Aorta (tissue), 5 donors: ENCODE measurements at regions not wholly inside any gene's neighbourhood (a gene's known extent, or its start where the extent isn't known, plus 50 kb on each side); places are given as distances from the start of the nearest gene placed in this dataset.

Experiments used
- ATAC-seq: fragments of 200-7000 bp; cut with Tn5 transposase; one replicate; pipeline ENCODE4 v1.9.1; 2022; ENCODE audit warnings: moderate library complexity; ENCODE audit not compliant: low FRiP score
- DNase-seq, 2 donors: peaks; one replicate each; pipeline ENCODE4 v3.0.0-alpha.2; 2020
- H3K27ac ChIP-seq, 2 donors: one replicate each; pipeline ENCODE4 v1.5.1; 2013; ENCODE audit warnings: low read length in 2 of 2, mild to moderate bottlenecking in 2 of 2, moderate library complexity in 2 of 2, control low read depth in 1 of 2, inconsistent platforms in 1 of 2, low read depth in 1 of 2
- H3K27me3 ChIP-seq, 2 donors: one replicate each; pipeline ENCODE4 v1.6.1; 2013; ENCODE audit warnings: control low read depth in 1 of 2, low read length in 1 of 2, mild to moderate bottlenecking in 1 of 2, moderate library complexity in 1 of 2; ENCODE audit not compliant: insufficient read depth in 2 of 2, control insufficient read depth in 1 of 2
- H3K36me3 ChIP-seq, 2 donors: one replicate each; pipeline ENCODE4 v1.6.1; 2013; ENCODE audit warnings: control low read depth in 1 of 2, low read length in 1 of 2, mild to moderate bottlenecking in 1 of 2; ENCODE audit not compliant: insufficient read depth in 2 of 2, control insufficient read depth in 1 of 2
- H3K4me1 ChIP-seq, 2 donors: one replicate each; pipeline ENCODE4 v1.6.1; 2013; ENCODE audit warnings: low read length in 2 of 2, control low read depth in 1 of 2, mild to moderate bottlenecking in 1 of 2, moderate library complexity in 1 of 2; ENCODE audit not compliant: insufficient read depth in 2 of 2, control insufficient read depth in 1 of 2
- H3K4me3 ChIP-seq, 2 donors: one replicate each; pipeline ENCODE4 v1.5.1; 2013; ENCODE audit warnings: low read length in 2 of 2, control low read depth in 1 of 2, mild to moderate bottlenecking in 1 of 2
- H3K9me3 ChIP-seq: one replicate; pipeline ENCODE4 v1.6.1; 2013; ENCODE audit warnings: mild to moderate bottlenecking, low read length; ENCODE audit not compliant: control insufficient read depth
- WGBS, 2 donors: extraction: QIAGEN DNeasy Blood & Tissue Kit; methylation state at CpG; one replicate each; pipeline ENCODE4 v1.1.7; 2013; 5-methylcytosine and 5-hydroxymethylcytosine counted together
- intact Hi-C, 2 donors: fragments of 100-400 bp; cut with DNase I; formaldehyde crosslinking; loops; one replicate each; pipeline versions ENCODE4 v1.14.2 to v1.15.0; 2022
- donor health status: healthy with polysubstance abuse.
- donor health status: Bipolar disorder and iron deficiency.
- donor health status: DM: no; HTN: no; CAD: no.
- donor health status: DM: no; HTN: no; CAD: no.
- donor health status: DM: yes; HTN: yes; CAD: no.

GRCh38 chr1:218592688-218593087 is 247.6 kb downstream of the TGFB2 start:
- H3K27me3 ChIP-seq: no peaks in the 10 kb centered on the region
- intact Hi-C loops: no loop called here
- H3K4me1 ChIP-seq: peaks cover 0 to 2% of the 10 kb centered on the region in 2 donors
- H3K9me3 ChIP-seq: no peaks in the 10 kb centered on the region
- H3K4me3 ChIP-seq: no peak overlapping the region
- H3K27ac ChIP-seq: no peak overlapping the region
- no peaks in the 10 kb centered on the region for H3K36me3 ChIP-seq
- DNase-seq: no peak
- 16% methylated on average over 2 of the region's 2 CpGs for WGBS, 2 donors
- no peak for ATAC-seq

- H3K4me3 ChIP-seq: no peak overlapping the region
- intact Hi-C loops: no loop called here
- WGBS, 2 donors: 95 to 96% methylated on average over 3 of the region's 3 CpGs
- H3K36me3 ChIP-seq: no peaks in the 10 kb centered on the region
- H3K27ac ChIP-seq: no peak overlapping the region
- DNase-seq: no peak
- no peaks in the 10 kb centered on the region for H3K4me1 ChIP-seq
- H3K27me3 ChIP-seq: no peaks in the 10 kb centered on the region
- H3K9me3 ChIP-seq: no peaks in the 10 kb centered on the region
- no peak for ATAC-seq
These were observed 255.8 kb downstream of the TGFB2 start for GRCh38 chr1:218600968-218601367.

- Histone ChIP-seq H3K4me3 (no peak overlapping the region), H3K9me3 (peaks cover 2% of the 10 kb centered on the region), H3K27ac (no peak overlapping the region), H3K36me3 (no peaks in the 10 kb centered on the region), H3K27me3 (no peaks in the 10 kb centered on the region), H3K4me1 (no peaks in the 10 kb centered on the region)
- no peak for DNase-seq
- 98 to 100% methylated on average over 1 of the region's 1 CpG for WGBS, 2 donors
- intact Hi-C loops: no loop called here
- ATAC-seq: no peak
These were observed 259.1 kb downstream of the TGFB2 start for GRCh38 chr1:218604217-218604616.

DNA sequence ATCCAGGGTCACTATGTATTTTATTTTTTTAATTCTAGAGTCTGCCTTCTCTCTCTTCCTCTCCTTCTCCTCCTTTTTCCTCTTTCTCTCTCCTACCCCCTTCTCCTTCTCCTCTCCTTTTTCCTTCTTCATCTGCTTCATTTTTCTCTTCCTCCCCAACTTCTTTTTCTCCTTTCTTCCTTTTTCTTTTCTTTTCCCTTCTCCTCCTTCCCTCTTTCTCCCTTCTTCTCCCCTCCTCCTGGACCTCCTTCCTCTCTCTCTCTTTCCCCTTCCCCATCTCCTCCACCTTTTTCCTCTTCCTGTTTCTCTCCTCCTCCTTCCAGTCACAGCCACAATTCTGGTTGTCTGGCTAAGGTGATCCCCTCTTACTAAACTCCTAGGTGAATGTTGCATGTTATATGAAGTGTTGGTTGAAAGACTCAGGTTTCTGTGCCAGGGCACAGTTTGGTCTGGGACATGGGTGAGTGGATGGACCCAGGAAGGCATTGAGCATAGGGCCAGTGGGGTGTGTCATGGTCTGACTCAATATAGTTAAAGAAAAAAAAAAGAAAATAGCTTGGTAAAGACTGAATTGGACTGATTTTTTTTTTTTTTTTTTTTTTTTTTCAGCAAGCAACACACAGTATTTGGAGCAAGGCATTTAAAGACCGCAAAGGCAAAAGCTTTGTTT is 266.9 kb downstream of the TGFB2 start:
- H3K9me3 ChIP-seq: peaks cover 2% of the 10 kb centered on the region
- no peaks in the 10 kb centered on the region for H3K4me1 ChIP-seq
- DNase-seq: no peak
- no peak for ATAC-seq
- 100% methylated on average over 1 of the region's 1 CpG for WGBS, 2 donors
- no peaks in the 10 kb centered on the region for H3K27me3 ChIP-seq
- no peaks in the 10 kb centered on the region for H3K36me3 ChIP-seq
- no peak overlapping the region for H3K27ac ChIP-seq
- no peak overlapping the region for H3K4me3 ChIP-seq
- intact Hi-C loops: no loop called here

DNA sequence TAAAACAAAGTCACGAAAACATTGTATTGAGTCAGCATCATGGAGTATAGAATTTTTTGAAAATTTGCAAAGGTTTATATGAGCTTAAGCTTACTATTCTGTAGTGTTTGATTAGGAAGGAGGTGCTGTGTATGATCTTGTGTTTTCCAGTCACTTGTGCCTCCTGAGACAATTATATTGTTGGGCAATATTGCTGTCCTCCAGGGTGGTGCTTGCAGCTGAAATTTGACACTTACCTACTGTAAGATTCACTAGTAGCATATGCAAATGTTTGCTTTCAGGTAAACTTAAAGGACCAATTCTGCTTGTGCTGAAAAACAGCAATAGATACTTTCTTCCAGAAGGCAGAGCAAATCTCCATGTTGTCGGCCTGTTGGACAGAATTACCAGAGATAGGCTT is 268.0 kb downstream of the TGFB2 start:
- Histone ChIP-seq H3K4me1 (no peaks in the 10 kb centered on the region), H3K27me3 (no peaks in the 10 kb centered on the region), H3K9me3 (no peaks in the 10 kb centered on the region), H3K27ac (no peak overlapping the region), H3K36me3 (no peaks in the 10 kb centered on the region), H3K4me3 (no peak overlapping the region)
- WGBS, 2 donors: 94% methylated on average over 2 of the region's 2 CpGs
- DNase-seq (no peak), ATAC-seq (no peak)
- intact Hi-C loops: no loop called here

- Histone ChIP-seq H3K9me3 (no peaks in the 10 kb centered on the region), H3K4me1 (no peaks in the 10 kb centered on the region), H3K27ac (no peak overlapping the region), H3K36me3 (no peaks in the 10 kb centered on the region), H3K27me3 (no peaks in the 10 kb centered on the region), H3K4me3 (no peak overlapping the region)
- intact Hi-C loops: no loop called here
- 96 to 100% methylated on average over 2 of the region's 2 CpGs for WGBS, 2 donors
- ATAC-seq (no peak), DNase-seq (no peak)
These were observed 268.9 kb downstream of the TGFB2 start for GRCh38 chr1:218614031-218614430.

- 19 to 52% methylated on average over 1 of the region's 1 CpG for WGBS, 2 donors
- ATAC-seq: no peak
These were observed 271.5 kb downstream of the TGFB2 start for GRCh38 chr1:218616681-218617080.

GRCh38 chr1:218617986-218618385 is 272.9 kb downstream of the TGFB2 start:
- ATAC-seq: no peak
- Histone ChIP-seq H3K9me3 (no peaks in the 10 kb centered on the region), H3K4me3 (no peak overlapping the region), H3K36me3 (no peaks in the 10 kb centered on the region), H3K4me1 (no peaks in the 10 kb centered on the region), H3K27me3 (no peaks in the 10 kb centered on the region), H3K27ac (no peak overlapping the region)
- DNase-seq: no peak
- intact Hi-C loops: no loop called here

More at GRCh38 chr1:218616681-218617080, 271.5 kb downstream of the TGFB2 start:
- Histone ChIP-seq H3K4me3 (no peak overlapping the region), H3K27ac (no peak overlapping the region), H3K9me3 (no peaks in the 10 kb centered on the region), H3K36me3 (no peaks in the 10 kb centered on the region), H3K4me1 (no peaks in the 10 kb centered on the region), H3K27me3 (no peaks in the 10 kb centered on the region)
- DNase-seq: no peak
- intact Hi-C loops: no loop called here

DNA sequence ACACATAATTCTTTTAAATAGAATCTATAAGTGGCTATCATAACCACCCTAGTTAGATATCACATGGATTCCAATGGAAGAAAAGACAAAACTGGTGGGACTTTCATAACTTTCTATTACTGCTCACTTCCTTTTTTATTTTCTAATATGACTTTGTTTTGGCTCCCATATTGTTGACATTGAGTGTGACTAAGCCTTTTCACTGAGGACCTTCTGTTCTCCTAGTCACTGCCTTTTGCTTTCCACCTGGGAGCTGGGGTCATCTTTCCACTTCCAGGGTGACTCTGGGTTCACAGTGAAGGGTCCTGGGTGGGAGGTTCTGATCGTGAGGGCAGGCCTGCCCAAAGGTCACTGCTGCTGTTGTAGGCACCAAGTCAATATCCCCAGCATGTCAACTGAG is 275.8 kb downstream of the TGFB2 start:
- H3K27ac ChIP-seq: peak overlapping the region in 1 of 2 donors; percentile 3
- 15 to 35% methylated on average over 1 of the region's 1 CpG for WGBS, 2 donors
- ATAC-seq: no peak

More for the DNA sequence above, 275.8 kb downstream of the TGFB2 start:
- DNase-seq: no peak
- Histone ChIP-seq H3K4me3 (no peak overlapping the region), H3K36me3 (no peaks in the 10 kb centered on the region), H3K9me3 (no peaks in the 10 kb centered on the region), H3K4me1 (no peaks in the 10 kb centered on the region), H3K27me3 (no peaks in the 10 kb centered on the region)
- intact Hi-C loops: loop anchor here in 1 of 2 donors (5.0 kb wide), 1 partner anchor 41 kb away; no protein-coding TSS in a partner anchor
